ENCODE measurements at regions not wholly inside any gene's neighbourhood (a gene's known extent, or its start where the extent isn't known, plus 50 kb on each side); places are given as distances from the start of the nearest gene placed in this dataset.
"Not testable (repeated sequence)": the region's sequence is repeated elsewhere in the genome, so short reads cannot be mapped to it uniquely, and the experiment has no call there.

GRCh38 chr2:236835307-236836024, 250.2 kb upstream of the COPS8 start:
- no peak for DNase-seq

- DNase-seq, result not testable (repeated sequence)
These were observed 249.7 kb upstream of the COPS8 start for GRCh38 chr2:236836028-236836427.

GRCh38 chr2:236840215-236840614, 245.5 kb upstream of the COPS8 start:
- DNase-seq, result no peak

GRCh38 chr2:236840857-236841256, 244.8 kb upstream of the COPS8 start:
- DNase-seq, result no peak

GRCh38 chr2:236841389-236841788, 244.3 kb upstream of the COPS8 start:
- DNase-seq, result no peak

- no peak for DNase-seq
These were observed 242.3 kb upstream of the COPS8 start for GRCh38 chr2:236843161-236843968.

- no peak for DNase-seq
These were observed 241.0 kb upstream of the COPS8 start for GRCh38 chr2:236844711-236845110.

- no peak for DNase-seq
These were observed 238.7 kb upstream of the COPS8 start for GRCh38 chr2:236847023-236847422.

GRCh38 chr2:236847538-236848263, 238.0 kb upstream of the COPS8 start:
- no peak for DNase-seq

GRCh38 chr2:236848501-236848900, 237.2 kb upstream of the COPS8 start:
- DNase-seq, result no peak

- no peak for DNase-seq
These were observed 236.2 kb upstream of the COPS8 start for GRCh38 chr2:236849508-236849907.

GRCh38 chr2:236849940-236850339, 235.7 kb upstream of the COPS8 start:
- no peak for DNase-seq

GRCh38 chr2:236851187-236851586, 234.5 kb upstream of the COPS8 start:
- no peak for DNase-seq

GRCh38 chr2:236852100-236852976, 233.4 kb upstream of the COPS8 start:
- no peak for DNase-seq

- no peak for DNase-seq
These were observed 232.7 kb upstream of the COPS8 start for GRCh38 chr2:236852977-236853374.

GRCh38 chr2:236853585-236854051, 232.1 kb upstream of the COPS8 start:
- DNase-seq, result no peak

- no peak for DNase-seq
These were observed 230.4 kb upstream of the COPS8 start for GRCh38 chr2:236855176-236855865.

GRCh38 chr2:236855866-236856847, 229.5 kb upstream of the COPS8 start:
- no peak for DNase-seq

GRCh38 chr2:236856848-236857235, 228.8 kb upstream of the COPS8 start:
- DNase-seq, result no peak

GRCh38 chr2:236857246-236857645, 228.4 kb upstream of the COPS8 start:
- DNase-seq, result no peak

- no peak for DNase-seq
These were observed 227.9 kb upstream of the COPS8 start for GRCh38 chr2:236857781-236858180.

Data from NCI-H2029 treated with DMSO at 0.1 percent for 48 hours (cell line).